ENCODE measurements at regions not wholly inside any gene's neighbourhood (a gene's known extent, or its start where the extent isn't known, plus 50 kb on each side); places are given as distances from the start of the nearest gene placed in this dataset.

GRCh38 chr14:101334656-101335055 is 226.6 kb upstream of the DIO3 start:
- no peaks in the 10 kb centered on the region for H3K4me1 Mint-ChIP-seq (ENCODE audit: low read depth)
- CTCF ChIA-PET, result no interaction called here

GRCh38 chr14:101335061-101335661 is 226.1 kb upstream of the DIO3 start:
- H3K9me3 Mint-ChIP-seq, result no peaks in the 10 kb centered on the region
- peaks cover 30% of the 10 kb centered on the region for H3K27me3 Mint-ChIP-seq
- TF ChIP-seq CTCF (IDR thresholded peaks at IDR 0.05), result no peak
- CTCF ChIA-PET, result no interaction called here
- no peak for DNase-seq
- POLR2A ChIA-PET, result no interaction called here
- H3K36me3 Mint-ChIP-seq (ENCODE audit: low read depth), result no peaks in the 10 kb centered on the region
- intact Hi-C loops (cut with micrococcal nuclease), result no loop called here
- H3K4me3 Mint-ChIP-seq, result no peak overlapping the region
- no peak for ATAC-seq
- no peak overlapping the region for H3K27ac Mint-ChIP-seq
- no peaks in the 10 kb centered on the region for H3K4me1 Mint-ChIP-seq (ENCODE audit: low read depth)

More at GRCh38 chr14:101334656-101335055, 226.6 kb upstream of the DIO3 start:
- no peak overlapping the region for H3K4me3 Mint-ChIP-seq
- POLR2A ChIA-PET, result no interaction called here
- intact Hi-C loops (cut with micrococcal nuclease), result no loop called here
- TF ChIP-seq CTCF (IDR thresholded peaks at IDR 0.05), result no peak
- no peaks in the 10 kb centered on the region for H3K9me3 Mint-ChIP-seq
- ATAC-seq (no peak), DNase-seq (no peak)
- H3K27me3 Mint-ChIP-seq, result peaks cover 28% of the 10 kb centered on the region
- no peak overlapping the region for H3K27ac Mint-ChIP-seq
- no peaks in the 10 kb centered on the region for H3K36me3 Mint-ChIP-seq (ENCODE audit: low read depth)

DNA sequence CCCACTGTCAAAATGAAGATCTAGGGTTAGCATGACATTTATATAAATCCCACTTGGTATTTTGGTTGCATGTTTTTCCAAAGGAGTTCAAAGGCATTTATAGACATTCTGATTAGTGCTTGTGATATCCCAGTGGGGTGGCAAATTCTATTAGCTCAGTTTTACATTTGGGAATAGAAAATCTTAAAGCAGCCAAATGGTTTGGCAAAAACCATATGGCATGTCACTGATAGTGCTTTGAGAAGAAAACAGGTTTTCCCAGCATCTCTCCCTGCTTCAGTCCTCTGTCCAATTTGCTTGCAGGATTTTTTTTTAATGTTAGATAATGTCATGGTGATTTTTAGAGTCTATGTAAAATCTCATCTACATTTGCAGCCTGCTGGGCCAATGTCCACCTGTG is 225.1 kb upstream of the DIO3 start:
- POLR2A ChIA-PET, result no interaction called here
- Mint-ChIP-seq H3K27ac (no peak overlapping the region), H3K27me3 (peaks cover 33% of the 10 kb centered on the region), H3K4me1 (ENCODE audit: low read depth) (no peaks in the 10 kb centered on the region), H3K36me3 (ENCODE audit: low read depth) (no peaks in the 10 kb centered on the region), H3K9me3 (no peaks in the 10 kb centered on the region), H3K4me3 (no peak overlapping the region)
- DNase-seq (no peak), ATAC-seq (no peak)
- CTCF ChIA-PET, result no interaction called here
- intact Hi-C loops (cut with micrococcal nuclease), result no loop called here
- no peak for TF ChIP-seq CTCF (IDR thresholded peaks at IDR 0.05)

GRCh38 chr14:101337053-101337452 is 224.2 kb upstream of the DIO3 start:
- Mint-ChIP-seq H3K4me3 (no peak overlapping the region), H3K27me3 (peaks cover 36% of the 10 kb centered on the region), H3K9me3 (no peaks in the 10 kb centered on the region), H3K27ac (no peak overlapping the region), H3K36me3 (ENCODE audit: low read depth) (no peaks in the 10 kb centered on the region), H3K4me1 (ENCODE audit: low read depth) (no peaks in the 10 kb centered on the region)
- ATAC-seq (no peak), DNase-seq (no peak)
- intact Hi-C loops (cut with micrococcal nuclease), result no loop called here
- ChIA-PET POLR2A (no interaction called here), CTCF (no interaction called here)
- TF ChIP-seq CTCF (IDR thresholded peaks at IDR 0.05), result no peak

- ChIA-PET CTCF (no interaction called here), POLR2A (no interaction called here)
- no peak for ATAC-seq
- Mint-ChIP-seq H3K27ac (no peak overlapping the region), H3K36me3 (ENCODE audit: low read depth) (no peaks in the 10 kb centered on the region), H3K9me3 (peaks cover 1% of the 10 kb centered on the region), H3K4me3 (no peak overlapping the region), H3K4me1 (ENCODE audit: low read depth) (no peaks in the 10 kb centered on the region), H3K27me3 (peaks cover 34% of the 10 kb centered on the region)
- intact Hi-C loops (cut with micrococcal nuclease), result no loop called here
- TF ChIP-seq CTCF (IDR thresholded peaks at IDR 0.05), result no peak
- no peak for DNase-seq
Observed at GRCh38 chr14:101340556-101340955, 220.7 kb upstream of the DIO3 start.
